B cell (primary cell): ENCODE measurements at regions not wholly inside any gene's neighbourhood (a gene's known extent, or its start where the extent isn't known, plus 50 kb on each side); places are given as distances from the start of the nearest gene placed in this dataset.

Experiments
- ATAC-seq: fragments of 200-7000 bp; cut with Tn5 transposase; one replicate; pipeline ENCODE4 v1.10.0; 2021; ENCODE audit warnings: low read depth, mild to moderate bottlenecking, moderate number of reproducible peaks, moderate library complexity
- CTCF ChIA-PET: fragments of 350-600 bp; sonication (Branson Sonifier 250); formaldehyde crosslinking; loops from one replicate; lab custom pipeline; 2021; ENCODE audit warnings: antibody characterized with exemption, inconsistent platforms; lab: Charles Lee
- POLR2A ChIA-PET: fragments of 350-600 bp; sonication (Branson Sonifier 250); formaldehyde crosslinking; loops from one replicate; lab custom pipeline; 2021; ENCODE audit warnings: antibody characterized with exemption; lab: Charles Lee
- DNase-seq: peaks from one replicate; pipeline ENCODE4 v3.0.0; 2013
- H2AFZ ChIP-seq: 2 replicates; pipeline ENCODE4 v1.6.1; 2012; ENCODE audit warnings: mild to moderate bottlenecking, low read depth, low read length; ENCODE audit not compliant: insufficient read depth, poor library complexity, severe bottlenecking
- H3K27ac ChIP-seq, 2 donors: 1 replicate in 1 of 2; 2 replicates in 1 of 2; pipeline ENCODE4 v1.5.1; 2012 to 2013; ENCODE audit warnings: low read length in 2 of 2, mild to moderate bottlenecking in 2 of 2, moderate library complexity in 1 of 2
- H3K27me3 ChIP-seq, 4 experiments: fragments of 200-600 bp in 1 of 4; sonication (generic) in 1 of 4; replicated peaks in 1 of 4; 1 replicate in 2 of 4; 2 replicates in 2 of 4; pipeline versions ENCODE4 v1.6.1 to v1.7.0; 2013 to 2016; ENCODE audit warnings: low read length in 3 of 4, mild to moderate bottlenecking in 2 of 4, mixed read lengths in 1 of 4, moderate library complexity in 1 of 4; ENCODE audit not compliant: insufficient read depth in 4 of 4, control insufficient read depth in 3 of 4; ENCODE audit errors: control extremely low read depth in 1 of 4
- H3K36me3 ChIP-seq, 2 experiments: replicated peaks in 1 of 2; 1 replicate in 1 of 2; 2 replicates in 1 of 2; pipeline versions ENCODE4 v1.6.1 to v1.7.1; 2013; ENCODE audit warnings: low read length in 1 of 2; ENCODE audit not compliant: insufficient read depth in 2 of 2, control insufficient read depth in 1 of 2; ENCODE audit errors: control extremely low read depth in 1 of 2, extremely low read depth in 1 of 2
- H3K4me1 ChIP-seq, 2 donors: fragments of 200-600 bp in 1 of 2; sonication (generic) in 1 of 2; 1 replicate in 1 of 2; 2 replicates in 1 of 2; pipeline versions ENCODE4 v1.5.1 to v1.6.1; 2013 to 2017; ENCODE audit warnings: low read length in 2 of 2; ENCODE audit not compliant: control insufficient read depth in 2 of 2, insufficient read depth in 2 of 2
- H3K4me2 ChIP-seq: replicated peaks from 2 replicates; pipeline ENCODE3; 2012; ENCODE audit warnings: mild to moderate bottlenecking, low read depth, low read length; ENCODE audit not compliant: poor library complexity, severe bottlenecking
- H3K4me3 ChIP-seq, 5 experiments: fragments of 200-600 bp in 1 of 5; sonication (generic) in 1 of 5; 1 replicate in 3 of 5; 2 replicates in 2 of 5; pipeline versions ENCODE4 v1.5.1 to v1.7.0; 2011 to 2016; ENCODE audit warnings: low read length in 4 of 5, mild to moderate bottlenecking in 4 of 5, low read depth in 2 of 5, control low read depth in 1 of 5, moderate library complexity in 1 of 5; ENCODE audit not compliant: insufficient read depth in 1 of 5; ENCODE audit errors: control extremely low read depth in 1 of 5, extremely low read depth in 1 of 5
- H3K79me2 ChIP-seq: fragments of 200-600 bp; sonication (generic); one replicate; pipeline ENCODE4 v1.6.0; 2016; ENCODE audit warnings: low read length; ENCODE audit not compliant: control insufficient read depth, insufficient read depth
- H3K9ac ChIP-seq: fragments of 200-600 bp; sonication (generic); 2 replicates; pipeline ENCODE4 v1.6.1; 2017; ENCODE audit warnings: mild to moderate bottlenecking, low read length, moderate library complexity
- H3K9me3 ChIP-seq, 3 donors: one replicate each; pipeline versions ENCODE4 v1.6.1 to v1.7.1; 2013; ENCODE audit warnings: low read length in 2 of 3; ENCODE audit not compliant: control insufficient read depth in 2 of 3, insufficient read depth in 1 of 3; ENCODE audit errors: control extremely low read depth in 1 of 3
- H4K20me1 ChIP-seq: 2 replicates; pipeline ENCODE4 v1.6.0; 2012; ENCODE audit warnings: mild to moderate bottlenecking, low read length; ENCODE audit not compliant: insufficient read depth, control insufficient read depth, poor library complexity, severe bottlenecking
- H3K27ac Mint-ChIP-seq: one replicate; pipeline ENCODE4 v1.8.0; 2021; ENCODE audit warnings: mixed read lengths
- H3K27me3 Mint-ChIP-seq: one replicate; pipeline ENCODE4 v1.8.0; 2021; ENCODE audit warnings: mixed read lengths
- H3K4me1 Mint-ChIP-seq: one replicate; pipeline ENCODE4 v1.8.0; 2021; ENCODE audit warnings: mixed read lengths
- H3K4me3 Mint-ChIP-seq: one replicate; pipeline ENCODE4 v1.8.0; 2021; ENCODE audit warnings: mixed read lengths
- H3K9me3 Mint-ChIP-seq: one replicate; pipeline ENCODE4 v1.8.0; 2022; ENCODE audit warnings: mixed read lengths; ENCODE audit not compliant: insufficient read depth
- CTCF ChIP-seq: fragments of 200-600 bp; IDR thresholded peaks from one replicate; pipeline ENCODE4 v1.8.0; 2022; ENCODE audit warnings: antibody characterized with exemption, mild to moderate bottlenecking
- EZH2 ChIP-seq: IDR thresholded peaks from 2 replicates; pipeline ENCODE4 v1.6.1; 2012; ENCODE audit warnings: borderline replicate concordance, low read depth, mild to moderate bottlenecking, moderate library complexity, low read length; ENCODE audit not compliant: insufficient read depth, poor library complexity, severe bottlenecking
- WGBS: methylation state at CpG from one replicate; pipeline ENCODE4 v1.1.5; 2013; ENCODE audit warnings: missing lambda C conversion rate; ENCODE audit not compliant: insufficient coverage; 5-methylcytosine and 5-hydroxymethylcytosine counted together
- intact Hi-C: fragments of 100-400 bp; cut with micrococcal nuclease; formaldehyde crosslinking; loops from one replicate; pipeline ENCODE4 v1.10.0; 2022

GRCh38 chr14:38063711-38064320 lies 143.9 kb upstream of the SSTR1 start:
- Histone ChIP-seq H3K4me3 (no peak overlapping the region), H3K36me3 (no peaks in the 10 kb centered on the region), H3K9me3 (peaks cover 0 to 12% (median 0%) of the 10 kb centered on the region in 3 donors), H3K27me3 (no peaks in the 10 kb centered on the region), H3K79me2 (no peaks in the 10 kb centered on the region), H3K9ac (no peak overlapping the region), H3K27ac (no peak overlapping the region), H4K20me1 (no peaks in the 10 kb centered on the region), H3K4me2 (no peak overlapping the region), H3K4me1 (no peaks in the 10 kb centered on the region), H2AFZ (no peak overlapping the region)
- ChIA-PET CTCF (no interaction called here), POLR2A (no interaction called here)
- H3K27ac Mint-ChIP-seq = no peak overlapping the region
- TF ChIP-seq EZH2 (no peak), CTCF (no peak)
- WGBS = no CpG with 5 or more reads among the region's 2 CpGs
- H3K4me1 Mint-ChIP-seq = no peaks in the 10 kb centered on the region
- no peaks in the 10 kb centered on the region for H3K27me3 Mint-ChIP-seq
- ATAC-seq (no peak), DNase-seq (no peak)
- no peak overlapping the region for H3K4me3 Mint-ChIP-seq
- H3K9me3 Mint-ChIP-seq = peaks cover 6% of the 10 kb centered on the region
- intact Hi-C loops = no loop called here

DNA sequence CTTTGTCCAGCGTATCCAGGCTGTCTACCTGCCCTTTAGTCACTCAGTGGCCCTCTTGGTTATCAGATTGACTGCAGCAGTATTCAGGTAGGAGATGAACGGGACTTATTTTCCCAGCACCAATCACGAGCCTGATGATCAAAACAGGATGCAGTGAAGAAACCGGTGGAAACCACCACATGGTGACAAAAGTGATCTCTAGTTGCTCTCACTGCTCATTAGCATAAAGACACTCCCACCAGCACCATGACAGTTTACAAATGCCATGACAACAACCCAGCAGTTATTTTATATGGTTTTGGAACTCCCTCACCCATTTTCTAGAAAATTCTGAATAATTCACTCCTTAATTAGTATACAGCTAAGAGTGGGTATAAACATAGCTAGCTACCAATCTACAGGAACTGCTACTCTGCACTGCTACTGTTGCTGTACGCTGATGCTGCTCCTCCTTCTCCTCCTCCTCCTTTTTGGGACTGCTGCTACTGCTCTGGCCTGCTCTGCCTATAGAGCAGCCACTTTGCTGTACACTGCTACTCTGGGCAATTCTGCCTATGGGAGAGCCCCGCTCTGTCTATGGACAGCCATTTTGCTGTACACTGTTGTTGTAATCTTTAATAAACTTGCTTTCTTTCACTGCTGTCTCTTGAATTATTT lies 142.5 kb upstream of the SSTR1 start:
- CTCF ChIA-PET = no interaction called here
- POLR2A ChIA-PET = no interaction called here
- peaks cover 2% of the 10 kb centered on the region for H3K9me3 Mint-ChIP-seq

More for the DNA sequence above, 142.5 kb upstream of the SSTR1 start:
- intact Hi-C loops = no loop called here
- Histone ChIP-seq H3K9me3 (peaks cover 0 to 12% (median 0%) of the 10 kb centered on the region in 3 donors), H3K9ac (no peak overlapping the region), H2AFZ (no peak overlapping the region), H3K36me3 (no peaks in the 10 kb centered on the region), H3K4me2 (no peak overlapping the region), H3K27ac (no peak overlapping the region), H3K27me3 (no peaks in the 10 kb centered on the region), H3K4me3 (no peak overlapping the region), H4K20me1 (no peaks in the 10 kb centered on the region), H3K4me1 (no peaks in the 10 kb centered on the region), H3K79me2 (no peaks in the 10 kb centered on the region)
- ATAC-seq = no peak
- H3K27me3 Mint-ChIP-seq = no peaks in the 10 kb centered on the region
- TF ChIP-seq EZH2 (no peak), CTCF (no peak)
- no peaks in the 10 kb centered on the region for H3K4me1 Mint-ChIP-seq
- peak; percentile 5 for DNase-seq
- H3K4me3 Mint-ChIP-seq = no peak overlapping the region
- no peak overlapping the region for H3K27ac Mint-ChIP-seq
- WGBS = 45% methylated on average over 6 of the region's 6 CpGs
